H9 (cell line): ENCODE measurements at regions not wholly inside any gene's neighbourhood (a gene's known extent, or its start where the extent isn't known, plus 50 kb on each side); places are given as distances from the start of the nearest gene placed in this dataset.

Experiments used
- DNase-seq: peaks from one replicate; pipeline ENCODE4 v3.0.0-alpha.2; 2017
- H2AFZ ChIP-seq: one replicate; pipeline ENCODE4 v1.6.1; 2013; ENCODE audit warnings: mild to moderate bottlenecking, low read length, control low read depth, moderate library complexity
- H2AK5ac ChIP-seq: 2 replicates; pipeline ENCODE4 v1.6.1; 2013; ENCODE audit warnings: low read length, control low read depth, mixed read lengths; ENCODE audit not compliant: insufficient read length
- H2BK120ac ChIP-seq: one replicate; pipeline ENCODE4 v1.6.1; 2013; ENCODE audit warnings: low read depth, mild to moderate bottlenecking, low read length, control low read depth, inconsistent platforms; ENCODE audit not compliant: poor library complexity, severe bottlenecking
- H2BK12ac ChIP-seq: 2 replicates; pipeline ENCODE4 v1.6.1; 2013; ENCODE audit warnings: low read length, control low read depth, mixed read lengths, low read depth; ENCODE audit not compliant: insufficient read length
- H2BK15ac ChIP-seq: 2 replicates; pipeline ENCODE4 v1.6.1; 2013; ENCODE audit warnings: low read depth, low read length, control low read depth
- H2BK20ac ChIP-seq: one replicate; pipeline ENCODE4 v1.6.1; 2013; ENCODE audit warnings: low read depth, mild to moderate bottlenecking, low read length, control low read depth, inconsistent platforms; ENCODE audit not compliant: poor library complexity, severe bottlenecking
- H2BK5ac ChIP-seq: 2 replicates; pipeline ENCODE4 v1.6.1; 2013; ENCODE audit warnings: low read length, control low read depth, mixed read lengths; ENCODE audit not compliant: insufficient read length
- H3K14ac ChIP-seq: 2 replicates; pipeline ENCODE4 v1.6.1; 2013; ENCODE audit warnings: low read length, control low read depth; ENCODE audit not compliant: insufficient read depth
- H3K18ac ChIP-seq: 2 replicates; pipeline ENCODE4 v1.6.1; 2013; ENCODE audit warnings: low read depth, mild to moderate bottlenecking, mixed read lengths, low read length, control low read depth; ENCODE audit not compliant: insufficient read length
- H3K23ac ChIP-seq: 2 replicates; pipeline ENCODE4 v1.6.1; 2013; ENCODE audit warnings: low read length, control low read depth, mixed read lengths, low read depth; ENCODE audit not compliant: insufficient read length
- H3K23me2 ChIP-seq: 2 replicates; pipeline ENCODE4 v1.6.1; 2013; ENCODE audit warnings: low read depth, mild to moderate bottlenecking, mixed read lengths, low read length, control low read depth; ENCODE audit not compliant: insufficient read length, poor library complexity, severe bottlenecking
- H3K27ac ChIP-seq: 2 replicates; pipeline ENCODE4 v1.5.1; 2013; ENCODE audit warnings: low read length, control low read depth, mixed read lengths, low read depth; ENCODE audit not compliant: insufficient read length
- H3K27me3 ChIP-seq: 2 replicates; pipeline ENCODE4 v1.6.1; 2013; ENCODE audit warnings: low read length, control low read depth, inconsistent platforms; ENCODE audit not compliant: insufficient read depth
- H3K4ac ChIP-seq: 2 replicates; pipeline ENCODE4 v1.6.1; 2013; ENCODE audit warnings: low read depth, mild to moderate bottlenecking, control low read depth, inconsistent platforms, low read length, moderate library complexity
- H3K4me1 ChIP-seq: 2 replicates; pipeline ENCODE4 v1.6.1; 2013; ENCODE audit warnings: low read length, control low read depth, inconsistent platforms; ENCODE audit not compliant: insufficient read depth
- H3K4me2 ChIP-seq: 2 replicates; pipeline ENCODE4 v1.6.1; 2013; ENCODE audit warnings: low read length, control low read depth, mixed read lengths; ENCODE audit not compliant: insufficient read length, insufficient read depth
- H3K56ac ChIP-seq: 2 replicates; pipeline ENCODE4 v1.6.1; 2013; ENCODE audit warnings: low read depth, mild to moderate bottlenecking, mixed read lengths, low read length, control low read depth; ENCODE audit not compliant: insufficient read length
- H3K79me1 ChIP-seq: 2 replicates; pipeline ENCODE4 v1.6.1; 2013; ENCODE audit warnings: low read depth, mild to moderate bottlenecking, moderate library complexity, low read length, control low read depth, inconsistent platforms; ENCODE audit not compliant: insufficient read depth, poor library complexity, severe bottlenecking
- H3K79me2 ChIP-seq: 2 replicates; pipeline ENCODE4 v1.6.1; 2013; ENCODE audit warnings: low read length, control low read depth, inconsistent platforms; ENCODE audit not compliant: insufficient read depth
- H3K9ac ChIP-seq: 2 replicates; pipeline ENCODE4 v1.6.1; 2013; ENCODE audit warnings: low read length, control low read depth, mixed read lengths; ENCODE audit not compliant: insufficient read length; ENCODE audit errors: extremely low read depth
- H3K9me3 ChIP-seq: one replicate; pipeline ENCODE4 v1.6.1; 2013; ENCODE audit warnings: low read depth, low read length, inconsistent platforms; ENCODE audit not compliant: control insufficient read depth
- H3T11ph ChIP-seq: one replicate; pipeline ENCODE4 v1.6.1; 2013; ENCODE audit warnings: mild to moderate bottlenecking, low read length, control low read depth, inconsistent platforms
- H4K20me1 ChIP-seq: one replicate; pipeline ENCODE4 v1.6.1; 2013; ENCODE audit not compliant: control insufficient read depth, insufficient read length, insufficient read depth
- H4K5ac ChIP-seq: 2 replicates; pipeline ENCODE4 v1.6.1; 2013; ENCODE audit warnings: low read depth, mild to moderate bottlenecking, mixed read lengths, low read length, control low read depth; ENCODE audit not compliant: insufficient read length
- H4K8ac ChIP-seq: replicated peaks from 2 replicates; pipeline ENCODE4 v1.6.1; 2013; ENCODE audit warnings: low read length, control low read depth, mixed read lengths, low read depth; ENCODE audit not compliant: insufficient read length
- H4K91ac ChIP-seq: 2 replicates; pipeline ENCODE4 v1.6.1; 2013; ENCODE audit warnings: low read depth, mild to moderate bottlenecking, moderate library complexity, mixed read lengths, low read length, control low read depth; ENCODE audit not compliant: insufficient read length
- H3K27ac Mint-ChIP-seq, 3 experiments: 2 replicates in 2 of 3; 3 replicates in 1 of 3; pipeline ENCODE4 v1.8.0; 2020 to 2021; ENCODE audit warnings: mixed read lengths in 3 of 3, mild to moderate bottlenecking in 1 of 3, moderate library complexity in 1 of 3
- H3K27me3 Mint-ChIP-seq: 2 replicates; pipeline ENCODE4 v1.8.0; 2021; ENCODE audit warnings: low read depth, mild to moderate bottlenecking, moderate library complexity, mixed read lengths
- H3K36me3 Mint-ChIP-seq, 3 experiments: 2 replicates in 2 of 3; 3 replicates in 1 of 3; pipeline ENCODE4 v1.8.0; 2020 to 2021; ENCODE audit warnings: low read depth in 3 of 3, mixed read lengths in 3 of 3; ENCODE audit not compliant: insufficient read depth in 1 of 3
- H3K4me1 Mint-ChIP-seq, 2 experiments: 2 replicates each; pipeline ENCODE4 v1.8.0; 2020; ENCODE audit warnings: mixed read lengths in 2 of 2
- H3K4me3 Mint-ChIP-seq, 2 experiments: 2 replicates in 1 of 2; 3 replicates in 1 of 2; pipeline ENCODE4 v1.8.0; 2020 to 2021; ENCODE audit warnings: mild to moderate bottlenecking in 2 of 2, mixed read lengths in 2 of 2, moderate library complexity in 1 of 2
- H3K9me3 Mint-ChIP-seq, 2 experiments: 2 replicates in 1 of 2; 3 replicates in 1 of 2; pipeline ENCODE4 v1.8.0; 2020; ENCODE audit warnings: mild to moderate bottlenecking in 2 of 2, mixed read lengths in 2 of 2, moderate library complexity in 1 of 2
- WGBS: extraction: QIAGEN DNeasy Blood & Tissue Kit; methylation state at CpG from one replicate; pipeline ENCODE4 v1.1.7; 2013; ENCODE audit warnings: missing lambda C conversion rate, low lambda C conversion rate, mixed read lengths; ENCODE audit not compliant: insufficient read length; ENCODE audit errors: extremely low coverage; 5-methylcytosine and 5-hydroxymethylcytosine counted together
- TF ChIP-seq, protein P1 (sequence below): fragments of 200-600 bp; sonication (generic); conservative IDR thresholded peaks from 3 replicates; pipeline ENCODE4 v1.8.0; 2021; ENCODE audit warnings: antibody characterized with exemption, mild to moderate bottlenecking

DNA sequence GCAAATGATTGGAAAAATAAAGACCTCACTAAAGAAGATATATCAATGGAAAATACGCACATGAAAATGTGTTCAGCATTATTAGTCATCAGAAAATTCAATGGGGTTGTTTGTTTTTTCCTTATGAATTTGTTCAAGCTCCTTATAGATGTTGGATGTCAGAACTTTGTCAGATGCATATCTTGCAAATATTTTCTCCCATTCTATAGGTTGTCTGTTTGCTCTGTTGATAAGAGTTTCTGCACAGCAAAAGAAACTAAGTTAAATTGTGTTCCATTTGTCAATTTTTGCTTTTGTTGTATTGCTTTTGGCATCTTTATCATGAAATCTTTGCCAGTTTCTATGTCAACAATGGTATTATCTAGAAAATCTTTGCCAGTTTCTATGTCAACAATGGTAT, 633.9 kb upstream of the CHORDC1 start:
- Histone ChIP-seq H3K79me2 (no peaks in the 10 kb centered on the region), H2BK20ac (no peak overlapping the region), H4K8ac (no peak overlapping the region), H3K79me1 (no peaks in the 10 kb centered on the region), H4K5ac (no peak overlapping the region), H4K91ac (no peak overlapping the region), H3K27me3 (no peaks in the 10 kb centered on the region), H4K20me1 (no peaks in the 10 kb centered on the region), H3T11ph (no peak overlapping the region), H3K14ac (no peak overlapping the region), H3K9ac (no peak overlapping the region), H3K4ac (no peak overlapping the region), H2BK5ac (no peak overlapping the region), H3K9me3 (no peaks in the 10 kb centered on the region), H2BK120ac (no peak overlapping the region), H3K4me2 (no peak overlapping the region), H2AFZ (no peak overlapping the region), H2AK5ac (no peak overlapping the region), H2BK15ac (no peak overlapping the region), H2BK12ac (no peak overlapping the region), H3K27ac (no peak overlapping the region), H3K4me1 (no peaks in the 10 kb centered on the region), H3K18ac (no peak overlapping the region), H3K56ac (no peak overlapping the region), H3K23me2 (no peaks in the 10 kb centered on the region), H3K23ac (no peak overlapping the region)
- Mint-ChIP-seq H3K4me3 (no peak overlapping the region), H3K27me3 (no peaks in the 10 kb centered on the region), H3K36me3 (no peaks in the 10 kb centered on the region), H3K9me3 (peaks cover 0 to 2% of the 10 kb centered on the region in 2 experiments; a peak in 2 of 5 replicates), H3K4me1 (no peaks in the 10 kb centered on the region), H3K27ac (no peak overlapping the region)
- WGBS = no CpG with 5 or more reads among the region's 1 CpG
- TF ChIP-seq, protein P1, sequence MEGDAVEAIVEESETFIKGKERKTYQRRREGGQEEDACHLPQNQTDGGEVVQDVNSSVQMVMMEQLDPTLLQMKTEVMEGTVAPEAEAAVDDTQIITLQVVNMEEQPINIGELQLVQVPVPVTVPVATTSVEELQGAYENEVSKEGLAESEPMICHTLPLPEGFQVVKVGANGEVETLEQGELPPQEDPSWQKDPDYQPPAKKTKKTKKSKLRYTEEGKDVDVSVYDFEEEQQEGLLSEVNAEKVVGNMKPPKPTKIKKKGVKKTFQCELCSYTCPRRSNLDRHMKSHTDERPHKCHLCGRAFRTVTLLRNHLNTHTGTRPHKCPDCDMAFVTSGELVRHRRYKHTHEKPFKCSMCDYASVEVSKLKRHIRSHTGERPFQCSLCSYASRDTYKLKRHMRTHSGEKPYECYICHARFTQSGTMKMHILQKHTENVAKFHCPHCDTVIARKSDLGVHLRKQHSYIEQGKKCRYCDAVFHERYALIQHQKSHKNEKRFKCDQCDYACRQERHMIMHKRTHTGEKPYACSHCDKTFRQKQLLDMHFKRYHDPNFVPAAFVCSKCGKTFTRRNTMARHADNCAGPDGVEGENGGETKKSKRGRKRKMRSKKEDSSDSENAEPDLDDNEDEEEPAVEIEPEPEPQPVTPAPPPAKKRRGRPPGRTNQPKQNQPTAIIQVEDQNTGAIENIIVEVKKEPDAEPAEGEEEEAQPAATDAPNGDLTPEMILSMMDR = no peak
- no peak for DNase-seq
